ENCODE measurements at regions not wholly inside any gene's neighbourhood (a gene's known extent, or its start where the extent isn't known, plus 50 kb on each side); places are given as distances from the start of the nearest gene placed in this dataset.

DNA sequence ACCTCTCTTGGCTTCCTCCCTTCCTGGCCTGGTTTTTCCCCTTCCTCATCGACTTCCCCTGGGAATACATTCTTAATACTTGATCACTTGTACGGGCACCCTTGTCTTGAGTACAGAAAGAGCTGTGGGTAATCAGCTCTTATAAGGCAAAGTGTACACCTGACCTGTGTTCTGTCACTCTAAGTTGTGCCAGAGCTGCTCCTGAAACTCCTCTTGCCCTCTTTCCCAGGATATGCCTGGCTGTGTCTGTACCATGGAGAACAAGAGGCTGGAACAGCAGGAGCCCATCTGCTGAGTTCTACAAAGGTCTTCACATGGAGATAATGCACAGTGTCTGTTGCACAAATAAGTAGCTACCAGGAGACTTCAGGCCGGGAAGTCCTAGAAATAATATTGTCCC is 110.1 kb downstream of the FOXA2 start:
- TF ChIP-seq, protein P1, sequence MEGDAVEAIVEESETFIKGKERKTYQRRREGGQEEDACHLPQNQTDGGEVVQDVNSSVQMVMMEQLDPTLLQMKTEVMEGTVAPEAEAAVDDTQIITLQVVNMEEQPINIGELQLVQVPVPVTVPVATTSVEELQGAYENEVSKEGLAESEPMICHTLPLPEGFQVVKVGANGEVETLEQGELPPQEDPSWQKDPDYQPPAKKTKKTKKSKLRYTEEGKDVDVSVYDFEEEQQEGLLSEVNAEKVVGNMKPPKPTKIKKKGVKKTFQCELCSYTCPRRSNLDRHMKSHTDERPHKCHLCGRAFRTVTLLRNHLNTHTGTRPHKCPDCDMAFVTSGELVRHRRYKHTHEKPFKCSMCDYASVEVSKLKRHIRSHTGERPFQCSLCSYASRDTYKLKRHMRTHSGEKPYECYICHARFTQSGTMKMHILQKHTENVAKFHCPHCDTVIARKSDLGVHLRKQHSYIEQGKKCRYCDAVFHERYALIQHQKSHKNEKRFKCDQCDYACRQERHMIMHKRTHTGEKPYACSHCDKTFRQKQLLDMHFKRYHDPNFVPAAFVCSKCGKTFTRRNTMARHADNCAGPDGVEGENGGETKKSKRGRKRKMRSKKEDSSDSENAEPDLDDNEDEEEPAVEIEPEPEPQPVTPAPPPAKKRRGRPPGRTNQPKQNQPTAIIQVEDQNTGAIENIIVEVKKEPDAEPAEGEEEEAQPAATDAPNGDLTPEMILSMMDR (IDR thresholded peaks at IDR 0.05; ENCODE audit: insufficient read depth, low read depth, low read length): no peak
- TF ChIP-seq EZH2 (IDR thresholded peaks at IDR 0.05; ENCODE audit: insufficient read depth, low read length): no peak

All from astrocyte (in vitro differentiated cells and primary cell).